ENCODE measurements at regions not wholly inside any gene's neighbourhood (a gene's known extent, or its start where the extent isn't known, plus 50 kb on each side); places are given as distances from the start of the nearest gene placed in this dataset.

DNA sequence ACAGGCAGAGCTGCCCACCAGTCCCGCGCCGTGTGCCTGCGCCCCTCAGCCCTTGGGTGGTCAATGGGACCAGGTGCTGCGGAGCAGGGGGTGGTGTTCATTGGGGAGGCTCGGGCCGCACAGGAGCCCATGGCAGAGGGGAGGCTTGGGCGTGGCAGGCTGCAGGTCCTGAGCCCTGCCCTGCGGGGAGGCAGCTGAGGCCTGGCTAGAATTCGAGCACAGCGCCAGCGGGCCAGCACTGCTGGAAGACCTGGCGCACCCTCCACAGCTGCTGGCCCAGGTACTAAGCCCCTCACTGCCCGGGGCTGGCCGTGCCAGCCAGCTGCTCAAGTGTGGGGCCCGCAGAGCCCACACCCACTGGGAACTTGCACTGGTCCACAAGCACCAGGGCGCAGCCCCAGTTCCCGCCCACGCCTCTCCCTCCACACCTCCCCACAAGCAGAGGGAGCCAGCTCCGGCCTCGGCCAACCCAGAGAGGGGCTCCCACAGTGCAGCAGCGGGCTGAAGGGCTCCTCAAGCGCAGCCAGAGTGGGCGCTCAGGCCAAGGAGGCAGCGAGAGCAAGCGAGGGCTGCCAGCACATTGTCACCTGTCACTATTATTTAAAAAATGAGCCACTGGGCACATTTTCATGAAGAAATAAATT lies 645.8 kb downstream of the CENPC start:
- TF ChIP-seq, protein P1, sequence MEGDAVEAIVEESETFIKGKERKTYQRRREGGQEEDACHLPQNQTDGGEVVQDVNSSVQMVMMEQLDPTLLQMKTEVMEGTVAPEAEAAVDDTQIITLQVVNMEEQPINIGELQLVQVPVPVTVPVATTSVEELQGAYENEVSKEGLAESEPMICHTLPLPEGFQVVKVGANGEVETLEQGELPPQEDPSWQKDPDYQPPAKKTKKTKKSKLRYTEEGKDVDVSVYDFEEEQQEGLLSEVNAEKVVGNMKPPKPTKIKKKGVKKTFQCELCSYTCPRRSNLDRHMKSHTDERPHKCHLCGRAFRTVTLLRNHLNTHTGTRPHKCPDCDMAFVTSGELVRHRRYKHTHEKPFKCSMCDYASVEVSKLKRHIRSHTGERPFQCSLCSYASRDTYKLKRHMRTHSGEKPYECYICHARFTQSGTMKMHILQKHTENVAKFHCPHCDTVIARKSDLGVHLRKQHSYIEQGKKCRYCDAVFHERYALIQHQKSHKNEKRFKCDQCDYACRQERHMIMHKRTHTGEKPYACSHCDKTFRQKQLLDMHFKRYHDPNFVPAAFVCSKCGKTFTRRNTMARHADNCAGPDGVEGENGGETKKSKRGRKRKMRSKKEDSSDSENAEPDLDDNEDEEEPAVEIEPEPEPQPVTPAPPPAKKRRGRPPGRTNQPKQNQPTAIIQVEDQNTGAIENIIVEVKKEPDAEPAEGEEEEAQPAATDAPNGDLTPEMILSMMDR (IDR thresholded peaks at IDR 0.05 in 8 of 11, conservative IDR thresholded peaks at IDR 0.05 in 3 of 11): no peak
- TF ChIP-seq POLR2AphosphoS5 (IDR thresholded peaks at IDR 0.05): no peak
